C4-2B (cell line): ENCODE measurements at regions not wholly inside any gene's neighbourhood (a gene's known extent, or its start where the extent isn't known, plus 50 kb on each side); places are given as distances from the start of the nearest gene placed in this dataset.

Experiments
- CTCF ChIP-seq: fragments of 450-650 bp; conservative IDR thresholded peaks from 2 replicates; pipeline ENCODE4 v1.5.1; 2017; ENCODE audit warnings: mild to moderate bottlenecking
- ZFX ChIP-seq: fragments of 450-650 bp; IDR thresholded peaks from 2 replicates; pipeline ENCODE4 v1.6.1; 2017

- TF ChIP-seq CTCF = no peak
- no peak for TF ChIP-seq ZFX
Measured at GRCh38 chr5:2946315-2946714, 194.8 kb upstream of the IRX2 start.
